ENCODE measurements at regions not wholly inside any gene's neighbourhood (a gene's known extent, or its start where the extent isn't known, plus 50 kb on each side); places are given as distances from the start of the nearest gene placed in this dataset.

GRCh38 chr11:122451911-122452310 lies 203.6 kb upstream of the UBASH3B start:
- no peak for DNase-seq (ENCODE audit: low read depth in 2 of 2)

- DNase-seq (ENCODE audit: low read depth in 2 of 2): no peak
These were observed 213.9 kb upstream of the UBASH3B start for GRCh38 chr11:122441666-122442035.

GRCh38 chr11:122440811-122441665 lies 214.5 kb upstream of the UBASH3B start:
- no peak for DNase-seq (ENCODE audit: low read depth in 2 of 2)

- DNase-seq (ENCODE audit: low read depth in 2 of 2): no peak
These were observed 215.4 kb upstream of the UBASH3B start for GRCh38 chr11:122439866-122440810.

- DNase-seq (ENCODE audit: low read depth in 2 of 2): no peak
These were observed 219.3 kb upstream of the UBASH3B start for GRCh38 chr11:122436188-122436555.

- no peak for DNase-seq (ENCODE audit: low read depth in 2 of 2)
These were observed 219.9 kb upstream of the UBASH3B start for GRCh38 chr11:122435540-122436187.

- DNase-seq (ENCODE audit: low read depth in 2 of 2): no peak
These were observed 220.7 kb upstream of the UBASH3B start for GRCh38 chr11:122434786-122435185.

- DNase-seq (ENCODE audit: low read depth in 2 of 2): no peak
These were observed 225.0 kb upstream of the UBASH3B start for GRCh38 chr11:122430490-122430889.

GRCh38 chr11:122426073-122426472 lies 229.4 kb upstream of the UBASH3B start:
- DNase-seq (ENCODE audit: low read depth in 2 of 2): no peak

- DNase-seq (ENCODE audit: low read depth in 2 of 2): no peak
These were observed 230.9 kb upstream of the UBASH3B start for GRCh38 chr11:122424636-122425035.

GRCh38 chr11:122423886-122424285 lies 231.6 kb upstream of the UBASH3B start:
- DNase-seq (ENCODE audit: low read depth in 2 of 2): no peak

- DNase-seq (ENCODE audit: low read depth in 2 of 2): no peak
These were observed 232.2 kb upstream of the UBASH3B start for GRCh38 chr11:122423273-122423672.

GRCh38 chr11:122422682-122423081 lies 232.8 kb upstream of the UBASH3B start:
- no peak for DNase-seq (ENCODE audit: low read depth in 2 of 2)

GRCh38 chr11:122421702-122422101 lies 233.8 kb upstream of the UBASH3B start:
- DNase-seq (ENCODE audit: low read depth in 2 of 2): no peak

- no peak for DNase-seq (ENCODE audit: low read depth in 2 of 2)
These were observed 237.5 kb upstream of the UBASH3B start for GRCh38 chr11:122418032-122418431.

GRCh38 chr11:122414406-122415018 lies 241.0 kb upstream of the UBASH3B start:
- DNase-seq (ENCODE audit: low read depth in 2 of 2): no peak

GRCh38 chr11:122413677-122414076 lies 241.8 kb upstream of the UBASH3B start:
- no peak for DNase-seq (ENCODE audit: low read depth in 2 of 2)

GRCh38 chr11:122412581-122412980 lies 242.9 kb upstream of the UBASH3B start:
- no peak for DNase-seq (ENCODE audit: low read depth in 2 of 2)

- no peak for DNase-seq (ENCODE audit: low read depth in 2 of 2)
These were observed 249.1 kb upstream of the UBASH3B start for GRCh38 chr11:122406466-122406865.

GRCh38 chr11:122405547-122406341 lies 249.8 kb upstream of the UBASH3B start:
- DNase-seq (ENCODE audit: low read depth in 2 of 2): no peak

- DNase-seq (ENCODE audit: low read depth in 2 of 2): no peak
These were observed 251.0 kb upstream of the UBASH3B start for GRCh38 chr11:122404571-122404970.

Data from stimulated activated CD4-positive, alpha-beta T cell treated with anti-CD3 and anti-CD28 coated beads, Interleukin-12 subunit alpha, Interleukin-12 subunit beta, amount 100 ng/mL, for 24 hours (primary cell).